GM12864 (cell line): ENCODE measurements at regions not wholly inside any gene's neighbourhood (a gene's known extent, or its start where the extent isn't known, plus 50 kb on each side); places are given as distances from the start of the nearest gene placed in this dataset.

ENCODE experiments used
- DNase-seq: peaks from one replicate; pipeline ENCODE4 v3.0.0-alpha.2; 2011; ENCODE audit warnings: low read depth
- H3K4me3 ChIP-seq: 2 replicates; pipeline ENCODE4 v1.5.1; 2011; ENCODE audit warnings: mild to moderate bottlenecking, low read depth, low read length, control low read depth
- TF ChIP-seq, protein P1 (sequence below): IDR thresholded peaks from 2 replicates; pipeline ENCODE4 v1.5.1; 2011; ENCODE audit warnings: low read depth, mild to moderate bottlenecking, moderate library complexity, low read length, control low read depth, inconsistent platforms; ENCODE audit errors: missing control alignments

- no peak for DNase-seq
- TF ChIP-seq, protein P1, sequence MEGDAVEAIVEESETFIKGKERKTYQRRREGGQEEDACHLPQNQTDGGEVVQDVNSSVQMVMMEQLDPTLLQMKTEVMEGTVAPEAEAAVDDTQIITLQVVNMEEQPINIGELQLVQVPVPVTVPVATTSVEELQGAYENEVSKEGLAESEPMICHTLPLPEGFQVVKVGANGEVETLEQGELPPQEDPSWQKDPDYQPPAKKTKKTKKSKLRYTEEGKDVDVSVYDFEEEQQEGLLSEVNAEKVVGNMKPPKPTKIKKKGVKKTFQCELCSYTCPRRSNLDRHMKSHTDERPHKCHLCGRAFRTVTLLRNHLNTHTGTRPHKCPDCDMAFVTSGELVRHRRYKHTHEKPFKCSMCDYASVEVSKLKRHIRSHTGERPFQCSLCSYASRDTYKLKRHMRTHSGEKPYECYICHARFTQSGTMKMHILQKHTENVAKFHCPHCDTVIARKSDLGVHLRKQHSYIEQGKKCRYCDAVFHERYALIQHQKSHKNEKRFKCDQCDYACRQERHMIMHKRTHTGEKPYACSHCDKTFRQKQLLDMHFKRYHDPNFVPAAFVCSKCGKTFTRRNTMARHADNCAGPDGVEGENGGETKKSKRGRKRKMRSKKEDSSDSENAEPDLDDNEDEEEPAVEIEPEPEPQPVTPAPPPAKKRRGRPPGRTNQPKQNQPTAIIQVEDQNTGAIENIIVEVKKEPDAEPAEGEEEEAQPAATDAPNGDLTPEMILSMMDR = no peak
- no peak overlapping the region for H3K4me3 ChIP-seq
Measured at GRCh38 chr9:27771803-27772545, 198.7 kb upstream of the C9orf72 start.

DNA sequence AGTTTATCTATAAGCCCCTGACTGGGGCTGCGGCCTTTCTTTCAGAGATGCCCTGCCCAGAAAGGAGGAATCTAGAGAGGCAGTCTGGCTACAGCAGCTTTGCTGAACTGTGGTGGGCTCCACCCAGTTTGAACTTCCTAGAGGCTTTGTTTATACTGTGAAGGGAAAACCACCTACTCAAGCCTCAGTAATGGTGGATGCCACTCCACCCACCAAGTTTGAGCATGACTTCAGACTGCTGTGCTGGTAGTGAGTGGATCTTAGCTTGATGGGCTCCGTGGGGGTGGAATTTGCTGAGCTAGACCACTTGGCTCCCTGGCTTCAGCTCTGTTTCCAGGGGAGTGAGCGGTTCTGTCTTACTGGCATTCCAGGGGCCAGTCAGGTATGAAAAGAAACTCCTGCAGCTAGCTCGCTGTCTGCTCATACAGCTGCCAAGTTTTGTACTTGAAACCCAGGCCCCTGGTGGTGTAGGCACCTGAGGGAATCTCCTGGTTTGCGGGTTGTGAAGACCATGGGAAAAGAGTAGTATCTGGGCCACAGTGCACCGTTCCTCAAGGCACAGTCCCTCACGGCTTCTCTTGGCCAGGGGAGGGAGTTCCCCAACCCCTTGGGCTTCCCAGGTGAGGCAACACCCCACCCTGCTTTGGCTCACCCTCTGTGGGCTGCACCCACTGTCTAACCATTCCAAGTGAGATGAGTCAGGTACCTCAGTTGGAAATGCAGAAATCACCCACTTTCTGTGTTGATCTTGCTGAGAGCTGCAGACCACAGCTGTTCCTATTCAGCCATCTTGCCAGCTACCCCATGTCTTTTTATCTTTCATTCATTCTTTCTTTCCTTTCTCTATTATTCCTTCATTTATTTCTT is 211.8 kb upstream of the C9orf72 start:
- no peak for DNase-seq
- TF ChIP-seq, protein P1 = no peak
- H3K4me3 ChIP-seq = no peak overlapping the region

DNA sequence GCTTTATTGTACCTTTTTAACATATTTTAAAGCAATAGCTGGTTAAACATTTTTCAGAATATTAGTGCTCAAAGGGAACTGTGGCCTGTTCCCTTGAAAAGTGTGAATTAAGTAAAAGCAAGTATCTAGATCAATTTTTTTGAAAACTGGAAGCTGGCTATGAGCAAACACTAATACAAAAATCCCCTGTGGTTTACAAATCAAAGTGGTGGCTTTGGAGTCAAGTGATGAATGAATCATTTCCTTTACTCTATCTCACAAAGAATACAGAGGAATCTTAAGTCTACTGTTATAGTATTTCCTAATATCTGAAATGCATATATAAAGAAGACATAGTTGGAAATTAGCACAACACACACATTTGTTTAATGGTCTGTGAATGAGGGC is 212.4 kb upstream of the C9orf72 start:
- DNase-seq = no peak
- TF ChIP-seq, protein P1 = no peak

GRCh38 chr9:27787891-27788290 is 214.6 kb upstream of the C9orf72 start:
- DNase-seq = no peak
- no peak overlapping the region for H3K4me3 ChIP-seq

More for the DNA sequence above, 212.4 kb upstream of the C9orf72 start:
- no peak overlapping the region for H3K4me3 ChIP-seq

DNA sequence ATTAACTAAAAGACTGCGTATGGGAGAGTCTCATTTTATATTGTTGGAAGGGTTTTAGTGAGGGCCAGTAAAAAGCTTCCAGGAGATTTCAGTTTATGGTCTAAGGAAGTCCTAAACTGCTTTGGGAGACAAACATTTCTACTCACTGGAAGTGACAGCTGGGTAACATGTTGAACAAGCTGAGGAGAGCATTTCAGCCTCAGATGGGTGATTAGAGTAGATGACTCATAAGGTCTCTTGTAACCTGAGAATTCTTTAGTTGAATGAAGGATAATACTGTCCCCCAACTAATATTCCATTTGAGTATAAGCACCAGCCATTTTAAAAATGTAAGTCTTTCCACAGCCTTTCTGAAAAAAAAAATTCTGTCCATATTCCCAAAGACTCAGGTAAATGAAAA is 218.0 kb upstream of the C9orf72 start:
- DNase-seq = no peak
- H3K4me3 ChIP-seq = no peak overlapping the region
- TF ChIP-seq, protein P1 = no peak

More at GRCh38 chr9:27787891-27788290, 214.6 kb upstream of the C9orf72 start:
- TF ChIP-seq, protein P1 = no peak

DNA sequence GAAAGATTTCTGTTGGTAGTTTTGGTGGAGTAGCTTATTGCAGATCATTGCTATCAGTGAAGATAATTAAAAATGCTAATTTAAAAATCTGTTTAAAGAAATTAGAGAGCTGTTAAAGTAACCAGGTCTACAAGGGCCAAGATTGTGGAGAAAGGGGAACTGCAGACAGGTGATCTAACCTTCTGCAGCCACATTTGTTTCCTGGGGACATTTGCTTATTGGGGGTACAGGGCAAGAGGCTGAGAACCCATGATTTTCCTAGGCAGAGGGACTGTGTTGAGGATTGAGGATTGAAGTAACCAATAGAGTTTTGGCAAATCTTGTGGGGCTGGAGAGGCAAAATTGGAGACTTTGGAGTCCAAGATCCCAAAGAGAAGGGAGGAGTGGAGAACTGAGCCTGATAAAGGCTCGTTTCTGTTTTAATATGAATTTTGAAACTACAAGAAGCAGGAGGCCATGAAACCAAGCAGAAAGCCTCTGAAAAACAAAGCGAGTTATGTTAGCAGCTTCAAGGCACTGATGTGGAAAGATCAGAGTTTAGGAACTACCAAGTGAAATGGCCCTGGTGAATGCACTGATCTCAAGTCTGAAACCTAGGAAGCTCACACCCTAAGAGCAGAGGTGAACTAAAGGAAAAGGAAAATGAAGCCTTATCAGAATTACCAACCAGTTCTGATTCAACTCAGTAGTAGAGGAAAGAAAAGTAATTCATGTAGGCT is 219.8 kb upstream of the C9orf72 start:
- no peak for DNase-seq
- TF ChIP-seq, protein P1 = no peak
- no peak overlapping the region for H3K4me3 ChIP-seq
